HT-29 (cell line): ENCODE measurements at regions not wholly inside any gene's neighbourhood (a gene's known extent, or its start where the extent isn't known, plus 50 kb on each side); places are given as distances from the start of the nearest gene placed in this dataset.

ENCODE experiments used
- DNase-seq: peaks from one replicate; pipeline ENCODE4 v3.0.0-alpha.2; 2015; ENCODE audit warnings: low spot score

- no peak for DNase-seq
Observed at GRCh38 chr10:117716889-117717288, 174.3 kb downstream of the EMX2 start.

GRCh38 chr10:117718986-117719920, 176.7 kb downstream of the EMX2 start:
- no peak for DNase-seq

GRCh38 chr10:117720931-117721835, 178.6 kb downstream of the EMX2 start:
- DNase-seq, result no peak

GRCh38 chr10:117721873-117722272, 179.3 kb downstream of the EMX2 start:
- no peak for DNase-seq

- DNase-seq, result peak; percentile 5
Observed at GRCh38 chr10:117723343-117723742, 180.8 kb downstream of the EMX2 start.

- no peak for DNase-seq
Observed at GRCh38 chr10:117725993-117726392, 183.4 kb downstream of the EMX2 start.

GRCh38 chr10:117726596-117727295, 184.2 kb downstream of the EMX2 start:
- DNase-seq, result no peak

GRCh38 chr10:117727421-117727820, 184.9 kb downstream of the EMX2 start:
- no peak for DNase-seq

GRCh38 chr10:117728087-117728486, 185.5 kb downstream of the EMX2 start:
- DNase-seq, result no peak

GRCh38 chr10:117729156-117729555, 186.6 kb downstream of the EMX2 start:
- no peak for DNase-seq

- DNase-seq, result no peak
Observed at GRCh38 chr10:117731121-117731791, 188.7 kb downstream of the EMX2 start.

- DNase-seq, result no peak
Observed at GRCh38 chr10:117734731-117735405, 192.3 kb downstream of the EMX2 start.

- no peak for DNase-seq
Observed at GRCh38 chr10:117736655-117737054, 194.1 kb downstream of the EMX2 start.

GRCh38 chr10:117740088-117740487, 197.5 kb downstream of the EMX2 start:
- DNase-seq, result no peak

GRCh38 chr10:117740691-117741222, 198.2 kb downstream of the EMX2 start:
- no peak for DNase-seq

GRCh38 chr10:117741524-117741923, 199.0 kb downstream of the EMX2 start:
- no peak for DNase-seq

- no peak for DNase-seq
Observed at GRCh38 chr10:117743509-117743908, 201.0 kb downstream of the EMX2 start.

- no peak for DNase-seq
Observed at GRCh38 chr10:117745301-117745700, 202.8 kb downstream of the EMX2 start.

- no peak for DNase-seq
Observed at GRCh38 chr10:117746541-117747448, 204.2 kb downstream of the EMX2 start.
